HL-60 (cell line): ENCODE measurements at regions not wholly inside any gene's neighbourhood (a gene's known extent, or its start where the extent isn't known, plus 50 kb on each side); places are given as distances from the start of the nearest gene placed in this dataset.

Experiments
- DNase-seq, 2 experiments: peaks; one replicate each; pipeline ENCODE4 v3.0.0-alpha.2; 2010 to 2020; ENCODE audit warnings: low read depth in 1 of 2, low spot score in 1 of 2
- H3K27ac ChIP-seq: fragments of 250-450 bp; sonication (Bioruptor Pico); replicated peaks from 2 replicates; pipeline ENCODE4 v1.5.1; 2020; ENCODE audit warnings: mild to moderate bottlenecking, moderate library complexity
- H3K27me3 ChIP-seq: fragments of 250-450 bp; sonication (Bioruptor Pico); 2 replicates; pipeline ENCODE4 v1.5.1; 2021; ENCODE audit warnings: mild to moderate bottlenecking, moderate library complexity; ENCODE audit not compliant: insufficient read depth, poor library complexity, severe bottlenecking
- H3K4me3 ChIP-seq: replicated peaks from 2 replicates; pipeline ENCODE4 v1.5.1; 2011; ENCODE audit warnings: mild to moderate bottlenecking, control low read depth, low read length; ENCODE audit not compliant: insufficient read depth
- GABPA ChIP-seq: IDR thresholded peaks from 2 replicates; pipeline ENCODE4 v1.6.1; 2012; ENCODE audit warnings: low read depth
- POLR2AphosphoS5 ChIP-seq: IDR thresholded peaks from 2 replicates; pipeline ENCODE4 v1.6.1; 2012; ENCODE audit warnings: low read depth
- SPI1 ChIP-seq: IDR thresholded peaks from 2 replicates; pipeline ENCODE4 v1.6.1; 2012; ENCODE audit warnings: low read depth, mild to moderate bottlenecking, borderline replicate concordance
- TF ChIP-seq, protein P1 (sequence below): IDR thresholded peaks from one replicate; pipeline ENCODE4 v1.5.1; 2011; ENCODE audit warnings: low read length, control low read depth, inconsistent platforms; ENCODE audit not compliant: insufficient read depth
- TF ChIP-seq, protein P2 (sequence below): IDR thresholded peaks from 2 replicates; pipeline ENCODE4 v1.6.1; 2012; ENCODE audit warnings: low read depth; ENCODE audit not compliant: insufficient replicate concordance

GRCh38 chr13:79231887-79232286 is 174.2 kb downstream of the RBM26 start:
- Histone ChIP-seq H3K27me3 (no peaks in the 10 kb centered on the region), H3K27ac (no peak overlapping the region), H3K4me3 (no peak overlapping the region)
- TF ChIP-seq SPI1: no peak
- no peak for TF ChIP-seq POLR2AphosphoS5
- TF ChIP-seq, protein P1, sequence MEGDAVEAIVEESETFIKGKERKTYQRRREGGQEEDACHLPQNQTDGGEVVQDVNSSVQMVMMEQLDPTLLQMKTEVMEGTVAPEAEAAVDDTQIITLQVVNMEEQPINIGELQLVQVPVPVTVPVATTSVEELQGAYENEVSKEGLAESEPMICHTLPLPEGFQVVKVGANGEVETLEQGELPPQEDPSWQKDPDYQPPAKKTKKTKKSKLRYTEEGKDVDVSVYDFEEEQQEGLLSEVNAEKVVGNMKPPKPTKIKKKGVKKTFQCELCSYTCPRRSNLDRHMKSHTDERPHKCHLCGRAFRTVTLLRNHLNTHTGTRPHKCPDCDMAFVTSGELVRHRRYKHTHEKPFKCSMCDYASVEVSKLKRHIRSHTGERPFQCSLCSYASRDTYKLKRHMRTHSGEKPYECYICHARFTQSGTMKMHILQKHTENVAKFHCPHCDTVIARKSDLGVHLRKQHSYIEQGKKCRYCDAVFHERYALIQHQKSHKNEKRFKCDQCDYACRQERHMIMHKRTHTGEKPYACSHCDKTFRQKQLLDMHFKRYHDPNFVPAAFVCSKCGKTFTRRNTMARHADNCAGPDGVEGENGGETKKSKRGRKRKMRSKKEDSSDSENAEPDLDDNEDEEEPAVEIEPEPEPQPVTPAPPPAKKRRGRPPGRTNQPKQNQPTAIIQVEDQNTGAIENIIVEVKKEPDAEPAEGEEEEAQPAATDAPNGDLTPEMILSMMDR: no peak
- no peak for TF ChIP-seq GABPA
- TF ChIP-seq, protein P2, sequence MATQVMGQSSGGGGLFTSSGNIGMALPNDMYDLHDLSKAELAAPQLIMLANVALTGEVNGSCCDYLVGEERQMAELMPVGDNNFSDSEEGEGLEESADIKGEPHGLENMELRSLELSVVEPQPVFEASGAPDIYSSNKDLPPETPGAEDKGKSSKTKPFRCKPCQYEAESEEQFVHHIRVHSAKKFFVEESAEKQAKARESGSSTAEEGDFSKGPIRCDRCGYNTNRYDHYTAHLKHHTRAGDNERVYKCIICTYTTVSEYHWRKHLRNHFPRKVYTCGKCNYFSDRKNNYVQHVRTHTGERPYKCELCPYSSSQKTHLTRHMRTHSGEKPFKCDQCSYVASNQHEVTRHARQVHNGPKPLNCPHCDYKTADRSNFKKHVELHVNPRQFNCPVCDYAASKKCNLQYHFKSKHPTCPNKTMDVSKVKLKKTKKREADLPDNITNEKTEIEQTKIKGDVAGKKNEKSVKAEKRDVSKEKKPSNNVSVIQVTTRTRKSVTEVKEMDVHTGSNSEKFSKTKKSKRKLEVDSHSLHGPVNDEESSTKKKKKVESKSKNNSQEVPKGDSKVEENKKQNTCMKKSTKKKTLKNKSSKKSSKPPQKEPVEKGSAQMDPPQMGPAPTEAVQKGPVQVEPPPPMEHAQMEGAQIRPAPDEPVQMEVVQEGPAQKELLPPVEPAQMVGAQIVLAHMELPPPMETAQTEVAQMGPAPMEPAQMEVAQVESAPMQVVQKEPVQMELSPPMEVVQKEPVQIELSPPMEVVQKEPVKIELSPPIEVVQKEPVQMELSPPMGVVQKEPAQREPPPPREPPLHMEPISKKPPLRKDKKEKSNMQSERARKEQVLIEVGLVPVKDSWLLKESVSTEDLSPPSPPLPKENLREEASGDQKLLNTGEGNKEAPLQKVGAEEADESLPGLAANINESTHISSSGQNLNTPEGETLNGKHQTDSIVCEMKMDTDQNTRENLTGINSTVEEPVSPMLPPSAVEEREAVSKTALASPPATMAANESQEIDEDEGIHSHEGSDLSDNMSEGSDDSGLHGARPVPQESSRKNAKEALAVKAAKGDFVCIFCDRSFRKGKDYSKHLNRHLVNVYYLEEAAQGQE: no peak
- DNase-seq: no peak

GRCh38 chr13:79229761-79230160 is 176.3 kb downstream of the RBM26 start:
- TF ChIP-seq POLR2AphosphoS5 (no peak), SPI1 (no peak), GABPA (no peak)
- TF ChIP-seq, protein P1: no peak
- TF ChIP-seq, protein P2: no peak
- DNase-seq: no peak
- Histone ChIP-seq H3K27me3 (no peaks in the 10 kb centered on the region), H3K27ac (no peak overlapping the region), H3K4me3 (no peak overlapping the region)

DNA sequence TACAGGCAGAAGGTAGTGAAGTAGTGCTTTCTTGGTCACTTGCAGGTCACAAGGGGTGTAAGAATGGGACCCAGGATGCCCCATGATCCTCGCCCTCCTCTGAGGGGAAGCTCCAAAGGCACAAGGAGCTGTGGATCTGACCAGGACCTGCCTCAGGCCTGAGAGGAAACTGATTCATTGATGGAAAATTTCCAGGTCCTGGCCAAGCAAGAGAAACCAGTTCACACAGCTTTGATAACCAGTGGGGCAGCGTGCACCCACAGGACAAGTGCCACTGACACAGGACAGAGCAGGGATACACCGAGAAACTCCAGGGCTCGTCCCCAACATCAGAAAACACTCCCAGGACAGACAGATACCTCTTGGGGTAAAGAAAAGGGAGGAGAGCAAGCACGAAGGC is 177.1 kb downstream of the RBM26 start:
- TF ChIP-seq GABPA (no peak), SPI1 (no peak), POLR2AphosphoS5 (no peak)
- TF ChIP-seq, protein P2: no peak
- TF ChIP-seq, protein P1: no peak
- H3K27me3 ChIP-seq: no peaks in the 10 kb centered on the region

More for the DNA sequence above, 177.1 kb downstream of the RBM26 start:
- no peak overlapping the region for H3K27ac ChIP-seq
- DNase-seq: no peak
- no peak overlapping the region for H3K4me3 ChIP-seq
